HG03039 (cell line): ENCODE measurements at regions not wholly inside any gene's neighbourhood (a gene's known extent, or its start where the extent isn't known, plus 50 kb on each side); places are given as distances from the start of the nearest gene placed in this dataset.
"Not testable (repeated sequence)": the region's sequence is repeated elsewhere in the genome, so short reads cannot be mapped to it uniquely, and the experiment has no call there.

Experiments used
- ATAC-seq: cut with Tn5 transposase; IDR thresholded peaks from one replicate; pipeline ENCODE4 v1.9.1; 2021; ENCODE audit warnings: mild to moderate bottlenecking, moderate library complexity; ENCODE audit not compliant: unreplicated experiment

DNA sequence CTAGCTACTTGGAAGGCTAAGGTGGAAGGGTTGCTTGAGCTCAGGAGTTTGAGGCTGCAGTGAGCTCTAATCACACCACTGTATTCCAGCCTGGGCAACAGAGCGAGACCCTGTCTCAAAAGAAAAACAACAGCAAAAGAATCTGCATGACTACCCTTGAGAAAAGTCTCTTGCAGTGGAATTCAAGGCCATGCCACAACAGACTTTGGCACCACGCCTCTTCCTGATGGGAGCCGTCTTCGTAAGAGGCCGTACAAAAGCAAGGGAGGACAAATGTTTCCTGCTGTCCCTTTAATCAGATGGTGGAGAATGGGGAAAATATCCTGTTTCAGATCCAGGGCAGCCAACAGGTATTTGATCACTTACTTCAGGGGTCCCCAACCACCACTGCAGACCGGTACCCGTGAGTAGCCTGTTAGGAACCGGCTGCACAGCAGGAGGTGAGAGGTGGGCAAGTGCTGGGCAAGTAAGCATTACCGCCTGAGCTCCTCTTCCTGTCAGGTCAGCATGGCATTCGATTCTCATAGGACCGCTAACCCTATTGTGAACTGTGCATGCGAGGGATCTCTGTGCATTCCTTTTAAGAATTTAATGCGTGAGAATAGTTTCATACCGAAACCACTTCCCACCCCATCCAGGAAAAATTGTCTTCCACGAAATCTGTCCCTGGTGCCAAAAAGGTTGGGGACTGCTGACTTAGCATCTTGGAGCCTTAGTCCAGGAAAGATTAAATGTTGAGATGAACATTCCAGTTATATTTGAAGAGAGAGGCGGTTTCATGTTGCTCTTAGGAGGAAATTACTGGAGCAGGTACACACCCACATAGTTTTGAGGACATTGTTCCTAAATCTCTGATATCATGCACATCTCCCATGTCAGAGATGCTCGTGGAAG lies 94.4 kb upstream of the XPO1 start:
- no peak for ATAC-seq

DNA sequence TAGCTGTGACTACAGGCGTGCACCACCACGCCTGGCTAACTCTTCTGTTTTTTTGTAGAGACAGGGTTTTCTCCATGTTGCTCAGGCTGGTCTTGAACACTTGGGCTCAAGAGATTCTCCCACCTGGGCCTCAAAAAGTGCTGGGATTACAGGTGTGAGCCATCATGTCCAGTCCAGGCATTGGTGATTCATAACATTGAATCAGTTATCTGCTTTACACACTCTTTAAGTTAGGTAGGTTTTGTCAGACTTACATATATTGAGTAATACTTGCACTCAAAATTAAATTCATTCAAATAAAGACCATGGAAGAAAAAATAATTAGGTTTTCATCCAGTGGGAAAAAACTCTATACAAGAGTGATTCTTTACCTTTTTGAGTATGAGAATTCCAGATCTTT lies 93.2 kb upstream of the XPO1 start:
- ATAC-seq, result no peak

DNA sequence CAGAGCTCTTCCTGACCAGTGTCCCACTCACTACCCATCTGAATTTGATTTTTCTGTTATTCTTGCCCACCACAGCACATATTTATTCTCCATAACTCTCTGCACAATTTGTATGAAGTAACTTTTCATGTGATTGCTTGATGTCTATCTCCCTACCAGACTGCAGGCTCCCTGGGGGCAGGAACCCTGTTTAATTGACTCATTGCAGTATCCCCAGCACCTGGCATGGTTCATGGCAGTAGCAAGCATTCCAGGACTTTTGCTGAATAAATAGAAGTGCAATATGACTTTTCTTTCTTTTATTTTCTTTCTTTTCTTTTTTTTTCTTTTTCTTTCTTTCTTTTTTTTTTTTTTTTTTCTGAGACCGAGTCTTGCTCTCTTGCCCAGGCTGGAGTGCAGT lies 88.7 kb upstream of the XPO1 start:
- ATAC-seq, result no peak

DNA sequence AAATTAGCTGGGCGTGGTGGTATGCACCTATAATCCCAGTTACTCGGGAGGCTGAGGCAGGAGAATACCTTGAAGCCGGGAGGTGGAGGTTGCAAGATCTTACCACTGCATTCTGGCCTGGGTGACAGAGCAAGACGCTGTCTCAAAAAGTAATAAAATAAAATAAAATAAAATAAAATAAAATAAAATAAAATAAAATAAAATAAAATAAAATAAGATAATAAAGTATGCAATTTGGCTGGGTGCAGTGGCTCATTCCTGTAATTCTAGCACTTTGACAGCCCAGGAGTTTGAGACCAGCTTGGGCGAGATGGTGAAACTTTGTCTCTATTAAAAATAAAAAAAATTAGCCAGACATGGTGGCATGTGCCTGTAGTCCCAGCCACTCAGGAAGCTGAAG lies 85.6 kb upstream of the XPO1 start:
- no peak for ATAC-seq

DNA sequence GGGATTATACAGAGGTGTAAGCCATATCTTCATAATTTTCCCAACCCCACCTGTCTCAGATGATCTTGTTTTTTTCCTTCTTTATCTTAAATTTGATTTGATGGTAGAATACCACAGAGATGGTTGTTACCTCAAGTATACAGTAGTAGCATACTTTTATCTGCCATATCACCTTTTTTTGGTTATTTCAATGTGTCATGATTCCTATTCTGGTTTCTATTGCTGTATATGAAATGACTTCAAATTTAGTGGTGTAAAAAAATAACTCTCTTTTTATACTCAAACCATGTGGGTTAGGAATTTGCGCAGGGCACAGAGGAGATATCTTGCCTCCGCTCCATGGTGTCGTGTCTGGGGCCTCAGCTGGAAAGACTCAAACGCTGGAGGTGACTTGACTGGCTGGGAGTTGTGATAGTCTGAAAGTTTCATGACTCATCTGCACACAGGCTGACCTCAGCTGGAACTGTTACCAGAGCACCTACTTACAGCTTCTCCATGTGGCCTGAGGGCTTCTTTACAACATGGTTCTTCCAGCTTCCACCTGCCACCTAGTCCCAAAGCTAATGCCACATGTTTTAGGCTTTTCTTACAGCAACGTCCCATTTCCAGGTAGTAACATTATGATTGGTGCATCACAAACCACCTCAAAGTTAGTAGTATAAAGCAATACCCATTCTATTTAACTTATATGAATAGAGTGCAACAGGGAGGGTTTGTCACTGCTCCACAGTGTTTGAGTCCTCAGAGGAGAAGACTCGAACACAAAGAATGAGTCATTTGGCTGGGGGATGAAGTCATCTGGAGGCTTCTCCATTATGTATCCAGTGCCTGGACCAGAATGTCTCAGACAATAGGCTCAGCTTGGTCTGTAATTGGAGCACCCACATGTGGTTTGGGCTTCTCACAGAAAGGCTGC lies 82.3 kb upstream of the XPO1 start:
- no peak for ATAC-seq

DNA sequence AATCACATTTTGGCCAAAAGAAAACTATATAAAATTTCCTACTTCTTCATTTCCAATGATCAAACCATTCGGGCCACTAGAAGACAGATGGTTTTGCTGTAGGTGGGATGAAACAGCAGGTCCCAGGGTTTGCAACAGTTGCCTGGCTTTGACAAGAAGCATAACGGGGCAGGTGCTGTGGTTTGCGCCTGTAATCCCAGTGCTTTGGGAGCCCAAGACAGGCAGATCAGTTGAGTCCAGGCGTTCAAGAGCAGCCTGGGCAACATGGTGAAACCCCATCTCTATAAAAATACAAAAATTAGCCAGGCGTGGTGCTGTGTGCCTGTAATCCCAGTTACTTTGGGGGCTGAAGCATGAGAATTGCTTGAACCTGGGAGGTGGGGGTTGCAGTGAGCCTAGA lies 81.4 kb upstream of the XPO1 start:
- no peak for ATAC-seq

DNA sequence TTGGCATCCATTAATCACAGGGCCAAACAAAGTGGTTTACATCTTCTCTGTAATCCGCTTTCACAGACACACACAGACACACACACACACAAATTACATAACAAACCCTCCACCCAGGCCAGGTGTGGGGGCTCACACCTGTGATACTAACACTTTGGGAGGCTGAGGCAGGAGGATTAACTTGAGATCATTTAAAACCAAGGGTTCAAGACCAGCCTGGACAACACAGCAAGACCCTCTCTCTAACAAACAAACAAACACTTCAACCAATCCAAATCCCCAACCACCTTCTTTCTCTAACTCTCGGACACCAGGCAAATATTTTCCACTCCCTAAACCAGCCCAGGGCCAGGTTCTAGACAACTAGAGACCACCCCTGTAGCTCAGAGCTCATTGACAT lies 79.5 kb upstream of the XPO1 start:
- ATAC-seq, result no peak

DNA sequence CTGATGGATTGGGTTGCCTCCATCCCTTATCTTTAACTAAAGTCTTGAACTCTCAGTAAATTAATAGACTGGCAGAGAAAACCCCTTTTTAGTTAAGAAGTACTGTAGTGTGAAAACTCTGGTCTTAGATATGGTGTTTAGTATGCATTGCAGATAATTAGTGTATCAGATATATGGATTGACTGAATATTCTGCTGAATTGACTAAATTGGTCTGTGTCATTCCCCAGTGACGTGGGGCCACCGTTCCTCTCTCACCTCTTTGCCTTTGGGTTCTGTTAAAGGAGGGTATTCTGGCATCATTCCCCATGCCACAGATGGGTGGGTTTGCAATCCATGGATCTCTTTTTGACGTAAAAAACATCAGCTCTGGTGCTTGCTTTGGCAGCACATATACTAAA lies 67.1 kb upstream of the XPO1 start:
- no peak for ATAC-seq

DNA sequence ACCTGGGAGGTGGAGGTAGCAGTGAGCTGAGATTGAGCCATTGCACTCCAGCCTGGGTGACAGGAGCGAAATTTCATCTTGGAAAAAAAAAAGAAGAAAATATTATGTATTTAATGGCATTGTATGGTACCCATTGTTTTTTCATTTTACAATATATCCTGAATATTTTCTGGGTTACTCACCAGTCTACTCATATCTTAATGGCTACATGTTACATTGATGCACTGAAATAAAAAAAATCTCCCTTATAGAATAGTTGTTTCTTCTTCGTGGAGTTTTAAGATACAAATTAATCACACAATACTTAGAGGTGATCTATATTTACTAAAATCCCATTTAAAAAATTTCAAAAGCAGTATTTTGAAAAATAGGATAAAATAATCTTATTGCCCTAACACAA lies 66.3 kb upstream of the XPO1 start:
- ATAC-seq, result no peak

DNA sequence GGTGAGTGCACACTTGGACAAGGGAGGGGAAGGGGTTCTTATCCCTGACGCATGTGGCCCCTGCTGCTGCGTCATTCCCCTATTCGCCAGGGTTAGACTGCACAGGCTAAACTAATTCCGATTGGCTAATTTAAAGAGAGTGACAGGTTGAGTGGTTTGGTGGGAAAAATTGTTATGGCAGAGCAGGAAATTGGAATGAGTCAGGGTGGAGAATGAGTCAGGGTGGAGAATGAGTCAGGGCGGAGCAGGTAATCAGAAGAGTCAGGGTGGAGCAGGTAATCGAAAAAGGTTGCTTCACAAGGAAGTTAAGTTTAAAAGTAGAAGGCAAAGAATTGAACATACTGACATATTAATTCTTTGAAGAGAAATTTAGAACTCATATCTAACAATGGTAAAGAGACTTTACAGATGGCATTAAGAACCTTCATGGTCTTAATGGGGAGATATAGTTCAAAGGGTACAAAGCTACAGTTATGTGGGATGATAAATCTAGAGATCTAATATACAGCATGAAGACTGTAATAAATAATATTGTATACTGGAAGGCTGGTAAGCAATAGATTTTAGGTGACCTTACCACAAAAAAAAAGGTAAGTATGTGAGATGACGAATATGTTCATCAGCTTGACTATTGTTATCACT lies 60.5 kb upstream of the XPO1 start:
- ATAC-seq, result not testable (repeated sequence)

DNA sequence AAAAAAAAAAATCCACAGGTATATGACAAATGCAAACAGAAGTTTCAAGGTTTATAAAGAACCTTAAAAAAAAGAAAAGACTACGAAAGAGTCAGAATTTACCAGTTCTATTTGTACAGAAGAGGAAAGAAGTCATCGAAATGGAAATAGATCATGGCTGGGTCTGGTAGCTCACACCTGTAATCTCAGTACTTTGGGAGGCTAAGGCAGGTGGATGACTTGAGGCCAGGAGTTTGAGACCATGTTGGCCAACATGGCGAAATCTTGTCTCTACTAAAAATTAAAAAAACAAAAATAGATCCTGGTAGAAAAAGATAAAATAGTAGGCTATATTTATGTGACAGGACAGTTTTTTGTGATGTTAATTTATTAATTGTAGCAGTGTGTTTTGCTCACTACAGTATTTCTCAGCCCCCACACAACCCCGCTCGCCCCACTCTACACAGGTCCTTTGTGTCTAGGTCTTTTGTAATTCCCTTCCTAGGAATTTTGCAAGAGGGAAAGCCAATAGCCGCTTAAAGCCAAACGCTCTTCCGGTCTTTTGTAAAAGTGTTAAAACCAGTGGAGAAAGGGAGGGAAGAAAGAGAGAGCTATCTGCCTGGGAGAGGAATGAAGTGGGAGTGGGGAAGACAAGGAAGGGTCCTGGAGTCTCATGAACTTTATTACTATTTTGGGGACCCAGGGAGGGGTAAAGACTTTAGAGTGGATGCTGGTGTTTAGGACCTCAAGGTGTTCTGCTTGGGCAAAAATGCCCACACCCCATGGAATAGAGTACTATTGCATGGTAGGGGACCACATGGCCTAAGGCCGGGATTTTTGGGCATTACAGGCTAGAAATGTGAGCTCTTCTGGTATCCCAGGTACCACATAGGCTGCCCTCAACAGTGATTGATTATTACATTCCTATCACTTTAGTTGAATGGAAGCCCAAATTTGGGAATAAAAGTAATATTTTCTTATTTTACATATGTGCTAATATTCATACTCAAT lies 59.4 kb upstream of the XPO1 start:
- no peak for ATAC-seq

DNA sequence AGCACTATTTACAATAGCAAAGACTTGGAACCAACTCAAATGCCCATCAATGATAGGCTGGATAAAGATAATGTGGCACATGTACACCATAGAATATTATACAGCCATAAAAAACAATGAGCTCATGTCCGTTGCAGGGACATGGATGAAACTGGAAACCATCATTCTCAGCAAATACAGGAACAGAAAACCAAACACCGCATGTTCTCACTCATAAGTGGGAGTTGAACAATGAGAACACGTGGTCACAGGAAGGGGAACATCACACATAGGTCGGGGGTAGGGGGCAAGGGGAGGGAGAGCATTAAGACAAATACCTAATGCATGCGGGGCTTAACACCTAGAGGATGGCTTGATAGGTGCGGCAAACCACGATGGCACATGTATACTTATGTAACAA lies 56.0 kb upstream of the XPO1 start:
- not testable (repeated sequence) for ATAC-seq

DNA sequence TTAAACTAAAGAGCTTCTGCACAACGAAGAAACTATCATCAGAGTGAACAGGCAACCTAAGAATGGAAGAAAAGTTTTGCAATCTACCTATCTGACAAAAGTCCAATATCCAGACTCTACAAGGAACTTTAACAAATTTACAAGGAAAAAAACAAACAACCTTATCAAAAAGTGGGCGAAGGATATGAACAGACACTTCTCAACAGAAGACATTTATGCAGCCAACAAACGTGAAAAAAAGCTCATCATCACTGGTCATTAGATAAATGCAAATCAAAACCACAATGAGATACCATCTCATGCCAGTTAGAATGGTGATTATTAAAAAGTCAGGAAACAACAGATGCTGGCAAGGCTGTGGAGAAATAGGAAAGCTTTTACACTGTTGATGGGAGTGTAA lies 55.5 kb upstream of the XPO1 start:
- ATAC-seq, result not testable (repeated sequence)

DNA sequence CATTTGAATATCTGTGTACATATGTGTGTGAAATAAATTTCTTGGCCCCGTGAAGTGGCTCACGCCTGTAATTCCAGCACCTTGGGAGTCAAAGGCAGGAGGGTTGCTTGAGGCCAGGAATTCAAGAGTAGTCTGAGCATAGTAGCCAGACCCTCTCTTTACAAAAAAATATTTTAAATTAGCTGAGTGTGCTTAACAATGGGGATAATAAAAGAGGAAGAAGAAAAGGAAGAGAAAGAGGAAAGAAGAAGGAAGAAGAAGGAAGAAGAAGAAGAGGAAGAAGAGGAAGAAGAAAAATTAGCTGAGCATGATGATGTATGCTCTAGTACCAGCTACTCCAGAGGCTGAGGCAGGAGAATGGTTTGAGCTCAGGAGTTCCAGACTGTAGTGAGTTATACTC lies 52.1 kb upstream of the XPO1 start:
- no peak for ATAC-seq

DNA sequence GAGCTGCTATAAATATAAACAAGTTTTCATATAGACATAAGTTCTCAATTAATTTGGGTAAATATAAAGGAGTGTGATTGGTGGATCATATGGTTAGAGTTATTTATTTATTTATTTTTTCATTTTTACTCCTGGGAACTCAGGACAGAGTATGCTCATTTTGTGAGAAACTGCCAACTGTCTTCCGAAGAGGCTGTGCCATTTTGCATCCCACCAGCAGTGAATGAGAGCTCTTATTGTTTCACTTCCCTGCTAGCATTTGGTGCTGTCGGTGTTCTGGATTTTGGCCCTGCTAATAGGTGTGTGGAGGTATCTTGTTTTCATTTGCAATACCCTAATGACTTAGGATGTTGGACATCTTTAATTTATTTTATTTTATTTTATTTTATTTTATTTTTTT lies 50.4 kb upstream of the XPO1 start:
- ATAC-seq, result no peak
